Activated CD8-positive, alpha-beta memory T cell treated with anti-CD3 and anti-CD28 coated beads, Interleukin-2, amount 50 U/mL, for 4 hours (primary cell): ENCODE measurements at regions not wholly inside any gene's neighbourhood (a gene's known extent, or its start where the extent isn't known, plus 50 kb on each side); places are given as distances from the start of the nearest gene placed in this dataset.
"Not testable (repeated sequence)": the region's sequence is repeated elsewhere in the genome, so short reads cannot be mapped to it uniquely, and the experiment has no call there.

ENCODE experiments used
- DNase-seq: peaks from one replicate; pipeline ENCODE4 v3.0.0-alpha.2; 2020

- no peak for DNase-seq
Observed at GRCh38 chr15:60278879-60279278, 118.9 kb downstream of the ANXA2 start.

- no peak for DNase-seq
Observed at GRCh38 chr15:60280259-60280658, 117.5 kb downstream of the ANXA2 start.

- DNase-seq: no peak
Observed at GRCh38 chr15:60283936-60284335, 113.8 kb downstream of the ANXA2 start.

- not testable (repeated sequence) for DNase-seq
Observed at GRCh38 chr15:60295901-60296300, 101.9 kb downstream of the ANXA2 start.

GRCh38 chr15:60297047-60297446, 100.7 kb downstream of the ANXA2 start:
- no peak for DNase-seq
